HCT116 (cell line): ENCODE measurements at regions not wholly inside any gene's neighbourhood (a gene's known extent, or its start where the extent isn't known, plus 50 kb on each side); places are given as distances from the start of the nearest gene placed in this dataset.

Experiments
- ATAC-seq: fragments of 200-7000 bp; cut with Tn5 transposase; 2 replicates; pipeline ENCODE4 v1.9.1; 2020; ENCODE audit warnings: mild to moderate bottlenecking, moderate library complexity
- BruUV-seq: library from RNA; stranded (reverse); fragments of 400-500 nt; replicated peaks from 2 replicates; lab custom pipeline; 2021; lab: Mats Ljungman, UMichigan
- CTCF ChIA-PET: fragments of 300-600 bp; sonication (Branson Sonifier 250); formaldehyde crosslinking; loops from one replicate; lab custom pipeline; 2021; ENCODE audit warnings: antibody characterized with exemption; lab: Charles Lee
- POLR2A ChIA-PET: fragments of 300-600, 350-600 bp; sonication (Branson Sonifier 250); formaldehyde crosslinking; loops from one replicate; lab custom pipeline; 2021; ENCODE audit warnings: antibody characterized with exemption; lab: Charles Lee
- RAD21 ChIA-PET, 2 experiments: fragments of 300-600 bp; sonication (Branson Sonifier 250); formaldehyde crosslinking; loops; one replicate each; lab custom pipeline; 2023; ENCODE audit warnings: low total read pairs in 2 of 2; ENCODE audit not compliant: uncharacterized antibody in 2 of 2, unreplicated experiment in 2 of 2, low non-redundant PET in 1 of 2; lab: Charles Lee
- DNase-seq: peaks from one replicate; pipeline ENCODE4 v3.0.0-alpha.2; 2010; ENCODE audit warnings: low read depth, low spot score
- H2AFZ ChIP-seq: fragments of 200-600 bp; shearing (Covaris generic), sonication (generic); 2 replicates; pipeline ENCODE4 v1.6.1; 2017; ENCODE audit warnings: low read depth, mixed run types, mixed read lengths, antibody characterized with exemption, low read length; ENCODE audit not compliant: poor library complexity, severe bottlenecking
- H3K27ac ChIP-seq: 2 replicates; pipeline ENCODE4 v1.5.1; 2012; ENCODE audit warnings: low read depth, low read length
- H3K27me3 ChIP-seq: fragments of 200-600 bp; sonication (generic); 2 replicates; pipeline ENCODE4 v1.6.1; 2016; ENCODE audit warnings: mixed run types, low read length, mixed read lengths; ENCODE audit not compliant: insufficient read depth
- H3K36me3 ChIP-seq, 2 experiments: fragments of 200-500 bp in 1 of 2; fragments of 200-600 bp in 1 of 2; sonication (Bioruptor generic) in 1 of 2; sonication (generic) in 1 of 2; 2 replicates each; pipeline versions ENCODE4 v1.5.1 to v1.6.1; 2014 to 2016; ENCODE audit warnings: low read length in 2 of 2, inconsistent platforms in 1 of 2, mixed read lengths in 1 of 2, mixed run types in 1 of 2; ENCODE audit not compliant: insufficient read depth in 2 of 2, control insufficient read depth in 1 of 2
- H3K4me1 ChIP-seq, 2 experiments: fragments of 200-600 bp in 1 of 2; sonication (generic) in 1 of 2; 2 replicates each; pipeline versions ENCODE4 v1.5.1 to v1.6.1; 2012 to 2017; ENCODE audit warnings: low read length in 2 of 2, inconsistent platforms in 1 of 2, mild to moderate bottlenecking in 1 of 2, mixed read lengths in 1 of 2, mixed run types in 1 of 2, moderate library complexity in 1 of 2; ENCODE audit not compliant: insufficient read depth in 2 of 2, control insufficient read depth in 1 of 2
- H3K4me2 ChIP-seq: fragments of 200-600 bp; sonication (generic); 2 replicates; pipeline ENCODE4 v1.6.1; 2017; ENCODE audit warnings: mixed run types, low read length, mixed read lengths
- H3K4me3 ChIP-seq, 2 experiments: fragments of 200-600 bp in 1 of 2; sonication (generic) in 1 of 2; replicated peaks in 1 of 2; 2 replicates each; pipeline ENCODE4 v1.5.1; 2011 to 2016; ENCODE audit warnings: low read length in 2 of 2, control low read depth in 1 of 2, low read depth in 1 of 2, mild to moderate bottlenecking in 1 of 2, mixed read lengths in 1 of 2, mixed run types in 1 of 2
- H3K79me2 ChIP-seq: fragments of 200-600 bp; sonication (generic); 2 replicates; pipeline ENCODE4 v1.6.1; 2017; ENCODE audit warnings: mild to moderate bottlenecking, mixed run types, low read length, moderate library complexity, mixed read lengths; ENCODE audit not compliant: insufficient read depth
- H3K9ac ChIP-seq: fragments of 200-600 bp; sonication (generic); 2 replicates; pipeline ENCODE4 v1.6.1; 2016; ENCODE audit warnings: low read length, mixed read lengths
- H3K9me2 ChIP-seq: fragments of 200-600 bp; sonication (generic), shearing (Covaris generic); 2 replicates; pipeline ENCODE4 v1.6.1; 2017; ENCODE audit warnings: mixed run types, mild to moderate bottlenecking, moderate library complexity; ENCODE audit not compliant: insufficient read depth
- H3K9me3 ChIP-seq, 2 experiments: fragments of 200-500 bp in 1 of 2; fragments of 200-600 bp in 1 of 2; sonication (Bioruptor generic) in 1 of 2; sonication (generic) in 1 of 2; 2 replicates each; pipeline ENCODE4 v1.6.1; 2014 to 2017; ENCODE audit warnings: low read length in 2 of 2, mixed read lengths in 2 of 2, inconsistent platforms in 1 of 2, low read depth in 1 of 2, mild to moderate bottlenecking in 1 of 2, mixed run types in 1 of 2, moderate library complexity in 1 of 2; ENCODE audit not compliant: control insufficient read depth in 1 of 2, insufficient read depth in 1 of 2
- H4K20me1 ChIP-seq: fragments of 200-600 bp; sonication (generic), shearing (Covaris generic); 2 replicates; pipeline ENCODE4 v1.6.1; 2017; ENCODE audit warnings: mixed run types, mild to moderate bottlenecking, moderate library complexity; ENCODE audit not compliant: insufficient read depth
- CBX3 ChIP-seq: IDR thresholded peaks from 2 replicates; pipeline ENCODE4 v1.6.1; 2012; ENCODE audit warnings: low read depth
- EGR1 ChIP-seq: IDR thresholded peaks from 2 replicates; pipeline ENCODE4 v1.6.1; 2012; ENCODE audit warnings: low read depth
- EZH2phosphoT487 ChIP-seq: fragments of 200-600 bp; IDR thresholded peaks from 2 replicates; pipeline ENCODE4 v1.6.1; 2018; ENCODE audit warnings: antibody characterized with exemption, borderline replicate concordance
- FOSL1 ChIP-seq: IDR thresholded peaks from 2 replicates; pipeline ENCODE4 v1.6.1; 2012; ENCODE audit warnings: low read depth
- JUND ChIP-seq: IDR thresholded peaks from 2 replicates; pipeline ENCODE4 v1.6.1; 2012
- POLR2A ChIP-seq: IDR thresholded peaks from 2 replicates; pipeline ENCODE4 v1.7.0; 2011; ENCODE audit warnings: borderline replicate concordance; ENCODE audit not compliant: insufficient read depth, insufficient read length; ENCODE audit errors: extremely low read depth
- POLR2AphosphoS5 ChIP-seq: IDR thresholded peaks from 2 replicates; pipeline ENCODE4 v1.6.1; 2011; ENCODE audit warnings: mild to moderate bottlenecking, low read depth, low read length, moderate library complexity
- RAD21 ChIP-seq: IDR thresholded peaks from 2 replicates; pipeline ENCODE4 v1.6.1; 2012; ENCODE audit warnings: low read depth, mild to moderate bottlenecking
- SP1 ChIP-seq: IDR thresholded peaks from 2 replicates; pipeline ENCODE4 v1.6.1; 2012; ENCODE audit warnings: low read depth
- SRF ChIP-seq: IDR thresholded peaks from 2 replicates; pipeline ENCODE4 v1.6.1; 2012; ENCODE audit warnings: low read depth
- TCF7L2 ChIP-seq: IDR thresholded peaks from 2 replicates; pipeline ENCODE4 v1.7.0; 2011; ENCODE audit warnings: borderline replicate concordance, inconsistent platforms; ENCODE audit not compliant: insufficient read depth, insufficient read length; ENCODE audit errors: extremely low read depth
- YY1 ChIP-seq: IDR thresholded peaks from 2 replicates; pipeline ENCODE4 v1.6.1; 2011; ENCODE audit warnings: low read length, low read depth, moderate library complexity, mild to moderate bottlenecking; ENCODE audit not compliant: insufficient replicate concordance; ENCODE audit errors: extremely low read depth
- ZFX ChIP-seq: fragments of 450-650 bp; IDR thresholded peaks from 2 replicates; pipeline ENCODE4 v1.6.1; 2017
- ZNF274 ChIP-seq: fragments of 200-500 bp; sonication (Bioruptor generic); IDR thresholded peaks from 2 replicates; pipeline ENCODE4 v1.6.1; 2014; ENCODE audit warnings: mild to moderate bottlenecking, low read depth, low read length, inconsistent platforms
- intact Hi-C: fragments of 100-400 bp; cut with micrococcal nuclease; formaldehyde crosslinking; loops from 2 replicates; pipeline ENCODE4 v1.10.0; 2022
- TF ChIP-seq, protein P1 (sequence below), 3 experiments: fragments of 200-600 bp in 1 of 3; sonication (generic) in 1 of 3; IDR thresholded peaks in 2 of 3; conservative IDR thresholded peaks in 1 of 3; 2 replicates each; pipeline ENCODE4 v1.5.1; 2012 to 2017; ENCODE audit warnings: low read depth in 2 of 3, low read length in 2 of 3, antibody characterized with exemption in 1 of 3, borderline replicate concordance in 1 of 3, control low read depth in 1 of 3, mild to moderate bottlenecking in 1 of 3, mixed read lengths in 1 of 3, mixed run types in 1 of 3, moderate library complexity in 1 of 3; ENCODE audit not compliant: insufficient read depth in 1 of 3
- TF ChIP-seq, protein P2 (sequence below): IDR thresholded peaks from 2 replicates; pipeline ENCODE4 v1.6.1; 2012
- TF ChIP-seq, protein P3 (sequence below): IDR thresholded peaks from 2 replicates; pipeline ENCODE4 v1.6.1; 2012
- TF ChIP-seq, protein P4 (sequence below): IDR thresholded peaks from 2 replicates; pipeline ENCODE4 v1.6.1; 2012; ENCODE audit warnings: low read depth

DNA sequence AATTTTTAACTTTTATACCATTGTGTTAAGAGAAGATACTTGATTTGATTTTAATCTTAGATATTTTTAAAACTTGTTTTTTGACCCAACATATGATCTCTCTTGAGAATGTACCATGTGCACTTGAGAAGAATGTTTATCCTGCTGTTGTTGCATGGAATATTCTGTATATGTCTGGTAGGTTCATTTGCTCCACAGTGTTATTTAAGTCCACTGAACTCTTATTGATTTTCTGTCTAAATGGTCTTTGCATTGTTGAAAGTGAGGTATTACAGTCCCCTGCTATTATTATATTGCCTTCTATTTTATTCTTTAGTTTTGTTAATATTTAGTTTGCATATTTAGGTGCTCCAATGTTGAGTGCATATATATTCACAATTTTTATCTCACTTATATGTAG lies 397.3 kb upstream of the CCDC179 start:
- Histone ChIP-seq H3K9ac (no peak overlapping the region), H3K27ac (no peak overlapping the region), H3K36me3 (no peaks in the 10 kb centered on the region), H4K20me1 (no peaks in the 10 kb centered on the region), H3K4me3 (no peak overlapping the region), H3K4me2 (no peak overlapping the region), H3K9me2 (no peaks in the 10 kb centered on the region), H3K27me3 (no peaks in the 10 kb centered on the region), H3K79me2 (no peaks in the 10 kb centered on the region), H2AFZ (no peak overlapping the region), H3K9me3 (peaks cover 0 to 21% of the 10 kb centered on the region in 2 experiments; a peak in 2 of 4 replicates), H3K4me1 (no peaks in the 10 kb centered on the region)
- BruUV-seq: no TSS peak
- intact Hi-C loops: no loop called here
- RAD21 ChIA-PET: no interaction called here
- ATAC-seq: no peak
- POLR2A ChIA-PET: no interaction called here
- CTCF ChIA-PET: no interaction called here
- no peak for TF ChIP-seq FOSL1
- no peak for TF ChIP-seq SRF
- TF ChIP-seq TCF7L2: no peak
- TF ChIP-seq, protein P1, sequence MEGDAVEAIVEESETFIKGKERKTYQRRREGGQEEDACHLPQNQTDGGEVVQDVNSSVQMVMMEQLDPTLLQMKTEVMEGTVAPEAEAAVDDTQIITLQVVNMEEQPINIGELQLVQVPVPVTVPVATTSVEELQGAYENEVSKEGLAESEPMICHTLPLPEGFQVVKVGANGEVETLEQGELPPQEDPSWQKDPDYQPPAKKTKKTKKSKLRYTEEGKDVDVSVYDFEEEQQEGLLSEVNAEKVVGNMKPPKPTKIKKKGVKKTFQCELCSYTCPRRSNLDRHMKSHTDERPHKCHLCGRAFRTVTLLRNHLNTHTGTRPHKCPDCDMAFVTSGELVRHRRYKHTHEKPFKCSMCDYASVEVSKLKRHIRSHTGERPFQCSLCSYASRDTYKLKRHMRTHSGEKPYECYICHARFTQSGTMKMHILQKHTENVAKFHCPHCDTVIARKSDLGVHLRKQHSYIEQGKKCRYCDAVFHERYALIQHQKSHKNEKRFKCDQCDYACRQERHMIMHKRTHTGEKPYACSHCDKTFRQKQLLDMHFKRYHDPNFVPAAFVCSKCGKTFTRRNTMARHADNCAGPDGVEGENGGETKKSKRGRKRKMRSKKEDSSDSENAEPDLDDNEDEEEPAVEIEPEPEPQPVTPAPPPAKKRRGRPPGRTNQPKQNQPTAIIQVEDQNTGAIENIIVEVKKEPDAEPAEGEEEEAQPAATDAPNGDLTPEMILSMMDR (IDR thresholded peaks at IDR 0.05 in 2 of 3, conservative IDR thresholded peaks at IDR 0.05 in 1 of 3; ENCODE audit: borderline replicate concordance in 1 of 3, insufficient read depth in 1 of 3, low read depth in 2 of 3, low read length in 2 of 3): no peak
- no peak for TF ChIP-seq JUND
- TF ChIP-seq, protein P2, sequence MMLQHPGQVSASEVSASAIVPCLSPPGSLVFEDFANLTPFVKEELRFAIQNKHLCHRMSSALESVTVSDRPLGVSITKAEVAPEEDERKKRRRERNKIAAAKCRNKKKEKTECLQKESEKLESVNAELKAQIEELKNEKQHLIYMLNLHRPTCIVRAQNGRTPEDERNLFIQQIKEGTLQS: no peak
- no peak for TF ChIP-seq CBX3
- no peak for TF ChIP-seq YY1
- TF ChIP-seq, protein P3, sequence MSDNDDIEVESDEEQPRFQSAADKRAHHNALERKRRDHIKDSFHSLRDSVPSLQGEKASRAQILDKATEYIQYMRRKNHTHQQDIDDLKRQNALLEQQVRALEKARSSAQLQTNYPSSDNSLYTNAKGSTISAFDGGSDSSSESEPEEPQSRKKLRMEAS: no peak
- TF ChIP-seq ZFX: no peak
- TF ChIP-seq EGR1: no peak
- TF ChIP-seq EZH2phosphoT487: no peak
- no peak for TF ChIP-seq POLR2A
- TF ChIP-seq ZNF274: no peak
- TF ChIP-seq, protein P4, sequence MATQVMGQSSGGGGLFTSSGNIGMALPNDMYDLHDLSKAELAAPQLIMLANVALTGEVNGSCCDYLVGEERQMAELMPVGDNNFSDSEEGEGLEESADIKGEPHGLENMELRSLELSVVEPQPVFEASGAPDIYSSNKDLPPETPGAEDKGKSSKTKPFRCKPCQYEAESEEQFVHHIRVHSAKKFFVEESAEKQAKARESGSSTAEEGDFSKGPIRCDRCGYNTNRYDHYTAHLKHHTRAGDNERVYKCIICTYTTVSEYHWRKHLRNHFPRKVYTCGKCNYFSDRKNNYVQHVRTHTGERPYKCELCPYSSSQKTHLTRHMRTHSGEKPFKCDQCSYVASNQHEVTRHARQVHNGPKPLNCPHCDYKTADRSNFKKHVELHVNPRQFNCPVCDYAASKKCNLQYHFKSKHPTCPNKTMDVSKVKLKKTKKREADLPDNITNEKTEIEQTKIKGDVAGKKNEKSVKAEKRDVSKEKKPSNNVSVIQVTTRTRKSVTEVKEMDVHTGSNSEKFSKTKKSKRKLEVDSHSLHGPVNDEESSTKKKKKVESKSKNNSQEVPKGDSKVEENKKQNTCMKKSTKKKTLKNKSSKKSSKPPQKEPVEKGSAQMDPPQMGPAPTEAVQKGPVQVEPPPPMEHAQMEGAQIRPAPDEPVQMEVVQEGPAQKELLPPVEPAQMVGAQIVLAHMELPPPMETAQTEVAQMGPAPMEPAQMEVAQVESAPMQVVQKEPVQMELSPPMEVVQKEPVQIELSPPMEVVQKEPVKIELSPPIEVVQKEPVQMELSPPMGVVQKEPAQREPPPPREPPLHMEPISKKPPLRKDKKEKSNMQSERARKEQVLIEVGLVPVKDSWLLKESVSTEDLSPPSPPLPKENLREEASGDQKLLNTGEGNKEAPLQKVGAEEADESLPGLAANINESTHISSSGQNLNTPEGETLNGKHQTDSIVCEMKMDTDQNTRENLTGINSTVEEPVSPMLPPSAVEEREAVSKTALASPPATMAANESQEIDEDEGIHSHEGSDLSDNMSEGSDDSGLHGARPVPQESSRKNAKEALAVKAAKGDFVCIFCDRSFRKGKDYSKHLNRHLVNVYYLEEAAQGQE: no peak
- TF ChIP-seq POLR2AphosphoS5: no peak
- TF ChIP-seq RAD21: no peak
- no peak for TF ChIP-seq SP1
- DNase-seq: no peak
